Ammon's horn (tissue), 1 donor: ENCODE measurements at regions not wholly inside any gene's neighbourhood (a gene's known extent, or its start where the extent isn't known, plus 50 kb on each side); places are given as distances from the start of the nearest gene placed in this dataset.
A peak's percentile ranks its signal among the peaks of the same experiment; 100 is the strongest.

Experiments used
- DNase-seq: peaks from one replicate; pipeline ENCODE4 v3.0.0-alpha.2; 2016; ENCODE audit warnings: low spot score

DNA sequence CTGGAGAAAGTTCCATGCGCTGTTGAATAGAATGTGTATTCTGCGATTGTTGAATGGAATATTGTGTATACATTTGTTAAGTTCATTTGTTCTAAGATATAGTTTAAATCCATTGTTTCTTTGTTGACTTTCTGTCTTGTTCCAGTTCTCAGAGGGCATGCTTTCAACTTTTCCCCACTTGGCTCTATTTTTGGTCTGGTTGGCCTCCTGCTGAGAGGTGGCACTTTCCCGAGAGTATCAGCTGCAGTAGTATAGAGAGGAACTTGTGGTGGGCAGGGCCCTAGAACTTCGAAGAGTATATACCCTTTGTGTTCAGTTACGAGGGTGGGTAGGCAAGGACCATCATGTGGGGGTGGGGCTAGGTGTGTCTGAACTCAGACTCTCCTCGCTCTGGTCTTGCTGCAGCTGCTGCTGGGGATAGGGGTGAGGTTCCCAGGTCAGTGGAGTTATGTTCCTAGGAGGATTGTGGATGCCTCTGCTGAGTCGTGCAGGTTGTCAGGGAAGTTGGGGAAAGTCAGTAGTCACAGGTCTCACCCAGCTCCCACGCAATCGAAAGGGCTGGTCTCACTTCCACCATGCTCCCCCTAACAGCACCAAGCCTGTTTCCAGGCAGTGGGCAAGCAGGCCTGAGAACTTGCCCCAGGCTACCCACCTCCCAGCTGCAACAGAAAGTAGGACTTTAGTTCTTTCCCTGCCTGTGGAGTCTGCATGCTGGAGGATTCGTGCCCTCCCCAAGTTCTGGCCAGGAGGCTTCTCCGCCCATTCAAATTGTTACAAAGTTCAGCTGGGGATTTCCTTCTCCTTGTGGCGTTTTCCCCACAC, 118.9 kb upstream of the SSTR4 start:
- DNase-seq = no peak

DNA sequence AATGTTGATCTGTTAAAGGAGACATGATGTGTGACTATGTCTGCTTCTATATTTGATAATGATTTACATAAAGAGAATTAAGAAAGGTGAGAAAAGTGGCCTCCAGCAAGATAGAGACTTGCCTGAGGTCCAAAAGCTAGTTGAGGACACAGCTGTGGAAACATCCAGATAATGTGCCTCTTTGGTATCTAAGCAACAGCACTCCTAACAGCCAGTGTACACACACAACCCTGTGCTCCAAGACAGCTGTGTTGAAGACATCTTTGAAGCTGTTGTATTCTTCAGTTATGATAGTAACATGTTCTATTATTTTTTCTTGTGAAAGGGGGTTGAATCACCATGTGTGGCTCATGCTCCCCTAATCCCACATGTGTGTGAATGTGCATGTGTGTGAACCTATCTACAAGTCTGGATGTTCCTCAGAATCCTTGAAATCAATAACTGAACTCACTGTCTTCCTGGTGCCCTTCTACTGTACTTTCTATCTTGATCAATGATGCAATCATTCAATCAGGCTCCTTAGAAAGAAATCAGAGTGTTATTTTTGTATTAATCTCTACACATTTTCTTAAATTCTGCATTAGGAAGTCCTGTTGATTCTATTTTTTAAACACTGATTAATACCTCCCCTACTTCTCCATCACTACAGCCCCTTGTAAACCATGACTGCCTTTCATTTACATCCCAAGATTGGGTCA, 116.7 kb upstream of the SSTR4 start:
- DNase-seq = no peak

GRCh38 chr20:22920898-22921297, 114.2 kb upstream of the SSTR4 start:
- DNase-seq = peak; percentile 23

GRCh38 chr20:22921595-22922421, 113.3 kb upstream of the SSTR4 start:
- no peak for DNase-seq

- no peak for DNase-seq
Measured at GRCh38 chr20:22922987-22923386, 112.1 kb upstream of the SSTR4 start.

GRCh38 chr20:22924046-22924737, 110.9 kb upstream of the SSTR4 start:
- DNase-seq = no peak

DNA sequence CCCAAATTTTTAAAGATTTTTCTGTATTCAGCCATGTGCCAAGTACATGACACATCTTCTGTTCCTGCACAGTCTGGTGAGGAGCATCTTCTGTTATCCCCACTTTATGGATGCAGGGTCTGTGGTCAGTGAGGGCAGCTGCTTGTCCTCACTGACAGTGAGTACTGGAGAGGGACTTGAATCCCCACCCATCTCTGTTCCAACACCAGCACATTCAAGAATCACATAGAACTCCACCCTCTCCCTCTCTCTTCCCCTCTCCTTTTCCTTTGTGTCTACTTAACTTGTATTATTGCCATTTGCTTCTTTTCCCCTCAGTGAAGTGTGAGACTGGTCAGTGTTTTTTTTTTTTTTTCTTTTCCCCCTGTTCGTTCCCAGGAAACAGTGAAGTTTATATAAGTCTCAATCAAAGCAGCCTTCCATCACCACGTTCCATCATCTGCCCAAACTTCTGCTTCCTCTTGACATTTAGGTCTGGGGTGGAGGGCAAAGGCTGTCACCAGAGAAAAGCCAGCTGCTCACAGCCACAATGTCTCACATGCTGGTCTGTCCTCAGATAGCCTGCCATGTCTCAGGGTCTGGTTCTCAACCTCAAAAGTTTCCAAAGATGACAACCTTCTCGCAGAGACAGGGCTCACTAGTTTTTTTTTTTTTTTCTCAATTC, 110.0 kb upstream of the SSTR4 start:
- no peak for DNase-seq

DNA sequence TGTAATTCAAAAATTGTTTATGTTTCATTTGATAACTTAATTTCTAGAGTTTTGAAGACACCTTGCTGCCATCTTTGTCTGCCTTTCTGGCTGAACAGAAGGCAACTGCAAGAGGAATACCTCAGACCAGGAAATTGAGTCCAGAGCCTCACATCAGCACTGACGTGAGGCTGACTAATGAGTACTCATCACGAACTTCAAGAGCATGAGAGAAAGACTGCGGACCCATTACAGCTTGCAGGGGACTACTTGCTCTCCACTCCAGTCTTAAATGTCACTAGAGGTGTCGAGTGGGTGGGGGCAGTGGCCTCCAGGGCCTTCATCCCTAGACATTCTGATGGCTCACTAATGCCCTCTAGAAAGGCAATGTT, 109.5 kb upstream of the SSTR4 start:
- no peak for DNase-seq

DNA sequence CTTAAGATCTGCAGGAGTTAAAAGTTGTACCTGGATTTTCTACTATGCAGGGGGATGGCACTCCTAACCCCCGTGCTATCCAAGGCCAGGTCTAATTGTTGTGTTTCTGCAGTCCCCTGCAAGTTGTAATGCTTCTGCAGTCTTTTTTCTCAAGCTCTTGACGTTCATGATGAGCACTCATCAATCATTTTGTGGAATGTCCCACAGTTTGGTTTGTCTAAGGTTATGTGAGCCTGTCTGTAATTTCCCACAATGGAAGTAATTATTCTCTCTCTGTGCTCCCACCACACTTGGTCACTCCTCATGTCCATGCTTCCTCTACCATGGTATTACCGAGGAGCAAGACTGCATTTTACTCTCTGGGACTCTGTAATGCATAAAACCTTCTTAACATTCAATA, 107.6 kb upstream of the SSTR4 start:
- no peak for DNase-seq

DNA sequence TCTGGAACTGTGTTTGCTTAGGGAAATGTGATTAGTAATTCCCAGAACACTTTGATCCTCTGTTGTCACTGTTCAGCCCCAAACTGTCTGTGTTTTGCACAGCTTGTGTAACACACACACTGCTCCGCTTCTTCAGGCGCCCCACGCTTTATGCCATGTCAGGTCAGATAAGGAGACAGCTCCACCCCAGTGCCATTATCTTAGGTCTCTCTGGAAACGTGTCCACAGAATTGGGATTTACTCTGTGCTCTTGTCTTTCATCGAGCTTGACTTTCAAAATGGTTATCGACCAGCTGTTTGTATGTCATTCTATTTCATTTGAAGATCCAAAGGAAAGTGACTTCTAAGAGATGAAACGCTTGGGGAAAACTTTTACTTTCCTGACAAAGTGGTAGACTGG, 106.4 kb upstream of the SSTR4 start:
- no peak for DNase-seq

DNA sequence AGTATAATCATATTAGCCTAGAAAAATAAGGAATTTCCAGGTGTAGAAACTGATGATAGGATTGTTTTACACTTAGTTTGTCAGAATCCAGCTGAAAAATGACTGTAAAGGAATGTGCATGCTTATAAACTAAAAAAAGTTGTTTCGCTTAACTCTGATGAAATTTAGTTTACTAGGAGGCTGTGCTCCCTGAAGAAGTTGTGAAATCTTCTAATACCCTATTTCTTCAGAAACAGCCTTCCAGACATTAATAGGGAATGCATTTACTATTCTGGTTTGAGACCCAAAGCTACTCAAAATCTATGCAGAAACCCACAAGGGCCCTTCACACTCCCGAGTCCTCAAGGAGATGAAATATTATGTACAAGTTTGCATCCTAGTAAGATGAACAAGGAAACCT, 105.5 kb upstream of the SSTR4 start:
- DNase-seq = no peak

DNA sequence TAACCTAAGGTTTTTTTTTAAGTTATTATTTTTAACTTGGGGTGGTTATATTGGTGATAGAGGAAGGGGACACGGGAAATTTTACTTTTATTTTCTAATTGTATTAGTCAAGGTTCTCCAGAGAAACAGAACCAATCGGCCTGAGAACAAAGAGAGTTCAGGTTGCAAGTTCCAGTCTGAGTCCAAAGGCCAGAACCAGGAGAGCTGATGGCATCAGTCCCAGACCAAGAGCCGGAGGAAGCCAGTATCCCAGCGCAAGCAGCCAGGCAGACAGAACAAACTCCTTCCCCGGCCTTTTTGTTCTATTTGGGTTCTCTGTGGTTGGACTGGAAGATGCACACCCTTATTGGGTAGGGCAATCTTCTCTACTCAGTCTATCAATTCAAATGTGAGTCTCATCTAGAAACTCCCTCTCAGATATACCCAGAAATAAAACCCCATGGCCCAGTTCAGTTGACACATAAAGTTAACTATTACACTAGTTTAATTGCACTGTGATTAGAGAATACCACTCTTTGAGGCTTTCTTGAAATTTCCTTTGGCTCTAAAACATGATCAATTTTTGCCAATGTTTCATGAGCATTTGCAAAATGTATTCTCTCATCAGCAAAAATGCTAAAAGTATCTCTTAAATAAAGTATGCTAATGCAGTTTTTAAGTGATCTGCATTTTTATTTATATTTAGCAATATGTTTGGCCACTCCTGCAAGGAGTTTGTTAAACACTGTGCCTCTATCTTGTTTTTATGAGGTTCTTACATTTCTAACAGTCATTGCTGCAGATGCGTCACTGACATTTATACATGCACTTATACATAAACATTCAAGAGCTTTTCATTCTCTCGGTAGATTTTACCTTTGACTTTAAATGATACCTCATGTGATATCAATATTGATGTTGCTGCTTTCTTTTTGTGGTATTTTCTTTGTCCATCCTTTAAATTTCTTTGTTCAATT, 103.2 kb upstream of the SSTR4 start:
- DNase-seq = no peak

- no peak for DNase-seq
Measured at GRCh38 chr20:22939181-22939580, 95.9 kb upstream of the SSTR4 start.

DNA sequence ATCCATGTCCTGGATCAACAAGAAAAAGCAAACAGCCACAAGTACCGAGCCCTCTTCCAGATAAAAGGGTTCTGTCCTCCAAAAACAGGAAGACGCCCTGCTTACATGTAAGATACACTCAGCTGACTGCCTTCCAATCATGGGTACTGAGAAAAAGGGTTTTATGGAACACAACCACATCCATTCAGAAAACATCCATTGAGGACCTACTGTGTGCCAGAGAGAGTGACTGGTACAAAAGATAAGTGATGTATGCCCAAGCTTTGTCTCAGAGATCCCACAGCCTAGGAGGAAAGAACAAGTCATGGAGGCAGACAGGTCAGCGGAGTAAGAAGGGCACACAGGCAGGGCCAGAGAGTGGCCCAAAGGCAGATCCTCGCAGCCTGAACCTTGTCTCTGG, 94.8 kb upstream of the SSTR4 start:
- DNase-seq = no peak

- DNase-seq = no peak
Measured at GRCh38 chr20:22941550-22941949, 93.6 kb upstream of the SSTR4 start.

- no peak for DNase-seq
Measured at GRCh38 chr20:22942742-22943141, 92.4 kb upstream of the SSTR4 start.

- no peak for DNase-seq
Measured at GRCh38 chr20:22944062-22944461, 91.0 kb upstream of the SSTR4 start.

DNA sequence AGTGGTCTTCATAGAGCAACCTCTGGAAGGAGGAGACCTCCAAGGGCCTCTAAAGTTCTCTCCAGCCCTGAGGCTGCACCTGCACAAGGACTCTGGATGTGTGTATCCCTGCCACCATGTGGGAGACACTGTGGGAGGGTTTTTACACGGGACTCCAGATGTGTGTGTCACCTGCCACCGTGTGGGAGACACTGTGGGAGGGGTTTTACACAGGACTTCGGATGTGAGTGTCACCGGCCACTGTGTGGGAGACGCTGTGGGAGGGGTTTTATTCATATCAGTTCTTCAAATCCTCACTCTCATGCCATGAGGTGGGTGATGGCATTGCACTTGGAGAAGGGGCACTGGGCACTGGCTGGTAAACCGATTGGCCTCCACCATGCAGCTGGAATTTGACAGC, 90.2 kb upstream of the SSTR4 start:
- no peak for DNase-seq

DNA sequence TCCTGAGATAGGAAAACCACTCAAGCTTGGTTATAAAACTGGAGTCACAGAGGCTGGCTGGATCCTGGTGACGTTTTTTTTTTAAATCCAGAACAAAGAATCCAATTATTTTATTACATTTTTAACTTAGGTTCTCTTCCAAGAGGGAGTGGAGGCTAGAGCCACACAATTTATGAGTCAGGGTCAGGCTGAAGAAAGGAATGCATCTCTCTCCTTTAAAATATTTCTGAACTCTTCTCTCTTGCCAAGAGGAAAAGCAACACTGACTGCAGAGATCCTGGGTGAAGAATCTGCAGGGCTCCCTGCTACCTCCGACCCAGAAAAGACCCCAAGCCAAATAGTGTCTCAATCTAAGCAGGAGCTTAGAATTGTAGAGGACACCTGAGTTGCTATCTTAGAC, 88.5 kb upstream of the SSTR4 start:
- no peak for DNase-seq

DNA sequence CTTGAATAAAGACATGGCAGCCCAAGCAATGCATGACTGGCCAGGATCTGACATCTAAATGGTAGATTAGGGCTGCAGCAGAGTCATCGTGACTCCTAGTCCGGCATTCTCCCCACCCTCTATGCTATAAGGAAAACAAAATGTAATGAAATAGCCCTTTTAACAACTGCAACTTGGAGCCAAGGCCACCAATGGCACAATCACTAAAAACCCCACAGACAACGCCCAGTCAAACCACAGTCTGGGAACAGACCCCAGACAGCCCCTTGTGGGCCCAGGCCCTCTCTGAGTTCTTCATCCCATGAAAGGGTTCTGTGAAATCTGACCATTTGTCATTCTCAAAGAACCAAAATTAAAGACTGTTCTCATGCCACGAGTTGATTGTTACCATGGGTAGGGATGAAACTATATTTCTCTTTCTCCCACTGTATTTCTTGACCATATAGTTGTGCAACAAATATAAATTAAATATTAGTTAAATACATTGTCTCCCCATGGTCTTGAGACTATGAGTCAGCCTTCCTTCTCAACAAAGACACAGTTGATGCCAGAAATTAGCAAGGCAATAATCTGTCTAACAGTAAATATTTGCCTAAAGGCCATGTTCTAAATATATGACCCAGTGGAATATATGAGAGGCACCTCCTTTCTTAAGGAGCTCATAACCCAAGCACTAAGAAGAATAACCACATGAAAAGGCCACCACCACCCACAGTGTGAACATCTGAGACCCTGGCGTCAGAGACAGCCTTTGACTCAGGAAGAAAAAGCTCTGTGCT, 85.6 kb upstream of the SSTR4 start:
- no peak for DNase-seq
